H1 (cell line): ENCODE measurements at regions not wholly inside any gene's neighbourhood (a gene's known extent, or its start where the extent isn't known, plus 50 kb on each side); places are given as distances from the start of the nearest gene placed in this dataset.

Experiments used
- BCL11A ChIP-seq, 2 experiments: IDR thresholded peaks; one replicate each; pipeline ENCODE4 v1.6.1; 2011; ENCODE audit warnings: low read depth in 2 of 2, low read length in 2 of 2, mild to moderate bottlenecking in 2 of 2
- BRCA1 ChIP-seq: IDR thresholded peaks from 2 replicates; pipeline ENCODE4 v1.6.1; 2012; ENCODE audit warnings: low read depth, low read length, improper control_type of control experiment
- CEBPB ChIP-seq: IDR thresholded peaks from 2 replicates; pipeline ENCODE4 v1.6.1; 2012; ENCODE audit warnings: low read depth, low read length
- SIX5 ChIP-seq: IDR thresholded peaks from 2 replicates; pipeline ENCODE4 v1.6.1; 2011; ENCODE audit warnings: mild to moderate bottlenecking, low read depth, low read length
- TAF7 ChIP-seq: optimal IDR thresholded peaks from 2 replicates; pipeline ENCODE3; 2011; ENCODE audit warnings: low read depth, mild to moderate bottlenecking, inconsistent platforms, low read length, moderate library complexity, borderline replicate concordance
- ZNF274 ChIP-seq: IDR thresholded peaks from 2 replicates; pipeline ENCODE4 v1.7.0; 2012; ENCODE audit warnings: low read length, borderline replicate concordance; ENCODE audit errors: extremely low read depth
- TF ChIP-seq, protein P1 (sequence below): IDR thresholded peaks from 2 replicates; pipeline ENCODE4 v1.6.1; 2012; ENCODE audit warnings: low read length, inconsistent platforms

GRCh38 chr4:37132975-37133360, 111.6 kb upstream of the NWD2 start (continued):
- TF ChIP-seq, protein P1, sequence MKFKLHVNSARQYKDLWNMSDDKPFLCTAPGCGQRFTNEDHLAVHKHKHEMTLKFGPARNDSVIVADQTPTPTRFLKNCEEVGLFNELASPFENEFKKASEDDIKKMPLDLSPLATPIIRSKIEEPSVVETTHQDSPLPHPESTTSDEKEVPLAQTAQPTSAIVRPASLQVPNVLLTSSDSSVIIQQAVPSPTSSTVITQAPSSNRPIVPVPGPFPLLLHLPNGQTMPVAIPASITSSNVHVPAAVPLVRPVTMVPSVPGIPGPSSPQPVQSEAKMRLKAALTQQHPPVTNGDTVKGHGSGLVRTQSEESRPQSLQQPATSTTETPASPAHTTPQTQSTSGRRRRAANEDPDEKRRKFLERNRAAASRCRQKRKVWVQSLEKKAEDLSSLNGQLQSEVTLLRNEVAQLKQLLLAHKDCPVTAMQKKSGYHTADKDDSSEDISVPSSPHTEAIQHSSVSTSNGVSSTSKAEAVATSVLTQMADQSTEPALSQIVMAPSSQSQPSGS, result no peak
- TF ChIP-seq CEBPB (no peak), BRCA1 (no peak), ZNF274 (no peak), BCL11A (IDR thresholded peaks at IDR 0.05; ENCODE audit: low read depth in 2 of 2, low read length in 2 of 2) (no peak), TAF7 (no peak), SIX5 (no peak)
- TF ChIP-seq, all 59 proteins: peak for 0
